NCI-H2196 treated with DMSO at 0.1 percent for 48 hours (cell line): ENCODE measurements at regions not wholly inside any gene's neighbourhood (a gene's known extent, or its start where the extent isn't known, plus 50 kb on each side); places are given as distances from the start of the nearest gene placed in this dataset.

Experiments used
- DNase-seq: peaks from one replicate; lab custom pipeline; 2025; ENCODE audit not compliant: unreplicated experiment; lab: John Stamatoyannopoulos, UW

DNA sequence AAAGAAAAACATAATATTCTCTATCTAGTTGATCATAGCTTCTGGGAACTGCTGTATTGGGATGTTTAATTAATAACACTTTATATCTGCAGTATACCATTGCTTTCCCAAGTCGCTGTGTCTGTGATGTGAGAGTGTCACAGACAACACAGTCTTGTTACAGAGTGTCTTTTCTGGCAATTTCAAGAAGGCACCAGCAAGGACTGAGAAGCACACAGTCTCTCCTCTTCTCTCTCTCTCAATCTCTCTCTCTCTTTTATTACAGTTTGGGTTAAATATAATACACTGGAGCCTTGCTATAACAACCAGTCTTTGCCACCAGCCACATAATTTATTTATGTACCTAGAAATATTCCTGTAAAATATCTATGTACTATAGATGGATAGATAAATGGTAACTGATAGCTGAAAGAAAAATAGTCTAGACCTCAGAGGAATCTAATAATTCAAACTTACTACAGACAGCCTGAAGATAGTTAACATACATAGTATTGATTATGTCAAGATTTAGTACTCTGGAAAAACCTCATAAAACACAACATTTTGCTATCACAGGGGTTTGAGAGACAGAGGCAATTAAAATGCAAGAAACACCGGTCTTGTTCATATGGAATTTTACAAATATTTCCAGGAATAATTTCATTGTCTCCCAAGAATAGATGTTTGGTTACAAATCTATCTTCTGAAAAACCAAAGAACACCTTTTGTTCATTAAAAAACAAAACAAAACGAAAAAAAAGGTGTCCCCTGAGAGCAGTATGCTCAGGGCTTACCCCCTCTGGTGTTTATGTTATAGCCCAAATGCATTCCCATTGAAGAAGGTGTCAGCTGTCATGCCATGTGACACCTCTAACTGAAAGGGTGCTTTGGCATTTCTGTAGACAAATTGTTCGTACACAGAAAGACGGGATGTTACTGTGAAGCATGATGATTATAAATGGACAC, 507.8 kb downstream of the TBC1D4 start:
- DNase-seq, result no peak

DNA sequence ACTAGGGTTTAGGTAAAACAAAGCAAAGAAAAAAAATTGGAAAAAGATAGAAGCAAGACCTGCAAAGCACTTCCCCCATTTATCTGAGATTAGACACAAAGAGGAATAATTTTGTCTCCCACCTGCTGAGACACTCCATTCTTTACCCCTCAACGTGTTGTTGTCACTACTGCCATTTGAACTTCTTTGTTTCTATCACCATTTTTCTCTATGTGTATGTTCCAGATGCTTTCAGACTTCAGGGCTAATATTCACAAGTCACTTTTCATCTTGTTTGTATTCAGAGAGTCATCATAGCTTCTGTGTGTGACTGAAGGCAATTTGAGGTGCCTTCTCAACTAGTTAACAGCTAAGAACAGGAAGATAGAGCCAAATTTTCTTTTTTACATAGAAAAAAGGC, 512.5 kb downstream of the TBC1D4 start:
- no peak for DNase-seq

DNA sequence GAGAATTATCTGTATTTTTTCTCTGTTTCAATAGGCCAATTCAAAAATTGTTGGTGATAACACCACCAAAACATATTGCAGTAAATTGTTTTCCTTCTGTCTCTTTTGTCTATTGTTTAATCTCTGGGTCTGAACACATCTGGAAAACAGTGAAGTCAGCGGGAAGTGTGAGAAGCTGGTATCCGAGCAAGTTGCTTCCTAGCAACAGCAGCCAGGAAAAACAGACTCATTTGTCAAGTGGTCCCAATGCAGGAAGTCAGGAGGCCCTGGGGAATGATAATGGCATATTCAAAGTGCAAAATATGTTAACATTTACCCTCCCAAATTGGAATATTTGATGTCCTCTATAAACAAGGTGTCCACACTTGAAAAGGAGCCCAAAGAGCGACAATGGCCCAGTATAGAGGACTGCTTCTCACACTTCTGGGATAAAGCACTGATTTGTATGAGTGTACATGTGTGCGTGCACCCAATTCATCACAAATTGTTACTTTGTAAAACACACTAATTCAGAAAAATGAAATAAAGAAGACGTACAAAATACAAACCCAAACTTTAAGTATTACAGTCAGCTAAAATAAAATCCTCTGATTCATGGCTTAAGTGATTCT, 515.0 kb downstream of the TBC1D4 start:
- no peak for DNase-seq

DNA sequence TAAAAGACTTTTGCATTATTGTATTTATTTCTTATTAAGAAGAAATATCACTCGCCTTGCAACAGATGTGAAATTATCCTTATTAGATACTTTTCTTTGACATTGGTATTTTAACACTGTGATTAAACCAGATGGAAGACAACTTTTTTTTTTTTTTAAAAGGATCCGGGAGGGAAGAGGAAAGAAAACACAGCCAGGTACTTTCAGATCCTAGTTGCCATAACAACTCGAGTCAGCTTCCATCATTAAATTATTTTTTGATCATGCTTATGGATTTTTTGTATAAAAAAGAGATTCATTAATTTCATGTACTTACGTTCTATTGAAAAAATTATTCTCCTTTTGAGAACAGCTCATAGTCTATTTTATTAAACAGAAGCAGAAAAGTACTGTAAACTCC, 515.7 kb downstream of the TBC1D4 start:
- no peak for DNase-seq

DNA sequence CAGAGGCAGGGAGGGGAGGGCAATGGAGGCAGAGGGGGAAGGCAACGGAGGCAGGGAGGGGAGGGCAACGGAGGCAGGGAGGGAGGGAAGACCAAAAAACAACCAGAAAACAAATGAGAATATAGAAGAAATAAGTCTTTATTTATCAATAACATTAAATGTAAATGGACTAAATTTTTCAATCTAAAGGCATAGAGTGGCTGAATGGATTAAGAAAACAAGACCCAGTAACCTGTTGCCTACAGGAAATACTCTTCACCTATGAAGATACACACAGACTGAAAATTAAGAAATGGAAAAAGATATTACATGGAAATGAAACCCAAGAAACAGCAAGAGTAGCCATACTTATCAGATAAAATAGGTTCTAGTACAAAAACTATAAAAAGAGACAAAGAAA, 536.3 kb downstream of the TBC1D4 start:
- no peak for DNase-seq

DNA sequence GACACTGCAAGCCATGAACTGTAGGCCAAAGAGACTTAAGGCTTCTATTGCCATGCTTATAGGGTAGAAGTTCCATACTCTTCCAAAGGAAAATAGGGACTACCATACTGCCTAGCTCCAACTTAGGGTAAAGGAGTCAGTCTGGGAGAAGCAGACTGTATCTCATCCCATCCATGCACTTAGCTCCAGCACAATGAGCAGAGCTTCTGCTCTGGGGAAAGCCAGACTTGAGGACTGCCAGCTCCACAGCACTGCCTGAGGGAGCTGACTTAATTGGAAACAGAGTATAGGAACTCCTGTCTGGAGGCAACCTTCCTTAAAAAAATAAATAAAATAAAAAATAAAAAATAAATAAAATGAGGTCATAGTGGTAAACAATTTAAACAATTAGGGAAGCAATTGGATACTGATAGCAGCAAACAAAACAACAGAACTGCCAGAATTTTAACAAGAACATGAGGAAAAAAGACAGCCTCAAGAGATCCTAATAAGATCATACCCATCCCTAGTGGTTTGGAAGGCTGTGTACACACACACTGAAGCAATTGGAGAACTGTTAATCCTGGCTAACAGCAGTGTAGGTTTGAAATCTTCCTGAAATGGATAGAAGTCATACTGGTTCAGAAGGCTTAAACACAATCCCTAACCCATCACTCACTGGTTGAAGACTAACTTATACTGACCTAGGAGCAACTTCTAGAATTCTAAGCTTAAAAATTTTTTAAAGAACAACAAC, 550.1 kb downstream of the TBC1D4 start:
- no peak for DNase-seq

DNA sequence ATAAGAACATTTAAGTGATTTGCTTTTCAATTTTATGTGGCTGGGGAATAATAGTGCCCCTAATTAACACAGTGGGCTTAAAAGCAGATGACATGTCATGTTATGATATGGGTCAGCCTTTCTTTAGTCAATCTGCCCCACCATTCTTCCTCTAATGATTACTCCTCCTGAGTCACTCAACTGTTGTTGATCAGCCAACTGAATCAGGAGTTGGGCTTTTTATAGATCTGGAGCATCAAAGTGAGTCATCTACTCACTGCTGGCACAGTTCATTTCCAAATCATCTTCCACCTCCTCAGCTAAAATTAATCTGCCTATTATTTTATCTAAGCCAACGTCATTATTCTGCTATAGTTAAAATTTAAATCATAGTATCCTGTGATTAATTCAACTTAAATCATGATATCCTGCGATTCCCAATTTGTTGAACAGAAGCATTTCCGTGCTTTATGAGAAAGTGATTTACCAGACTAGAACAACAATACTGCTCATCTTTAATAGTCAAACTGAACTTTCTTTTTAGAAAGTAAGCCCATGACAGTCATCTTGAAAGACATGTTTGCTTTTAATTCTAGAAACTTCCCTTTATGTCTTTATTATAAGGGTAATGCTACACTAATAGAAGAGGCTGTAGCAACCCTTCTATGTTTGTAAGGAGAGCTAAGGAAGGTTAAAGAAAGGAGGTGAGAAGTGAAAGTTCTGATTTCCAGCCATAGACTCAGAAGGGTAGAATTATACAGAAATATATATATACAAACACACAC, 551.4 kb downstream of the TBC1D4 start:
- DNase-seq, result no peak

DNA sequence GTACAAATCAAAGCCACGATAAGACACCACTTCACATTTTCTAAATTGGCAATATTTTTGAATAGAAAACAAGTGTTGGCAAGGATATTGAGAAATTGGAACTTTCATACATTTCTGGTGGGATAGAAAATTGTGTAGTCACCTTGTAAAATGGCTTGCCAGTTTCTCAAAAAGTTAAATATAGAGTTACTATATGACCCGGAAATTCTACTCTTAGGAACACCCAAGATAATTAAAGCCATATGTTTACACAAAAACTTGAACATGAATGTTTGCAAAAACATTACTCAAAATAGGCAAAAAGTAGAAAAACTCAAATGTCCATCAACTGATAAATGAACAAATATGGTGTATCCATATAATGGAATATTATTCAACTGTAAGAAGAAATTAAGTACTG, 552.5 kb downstream of the TBC1D4 start:
- no peak for DNase-seq

DNA sequence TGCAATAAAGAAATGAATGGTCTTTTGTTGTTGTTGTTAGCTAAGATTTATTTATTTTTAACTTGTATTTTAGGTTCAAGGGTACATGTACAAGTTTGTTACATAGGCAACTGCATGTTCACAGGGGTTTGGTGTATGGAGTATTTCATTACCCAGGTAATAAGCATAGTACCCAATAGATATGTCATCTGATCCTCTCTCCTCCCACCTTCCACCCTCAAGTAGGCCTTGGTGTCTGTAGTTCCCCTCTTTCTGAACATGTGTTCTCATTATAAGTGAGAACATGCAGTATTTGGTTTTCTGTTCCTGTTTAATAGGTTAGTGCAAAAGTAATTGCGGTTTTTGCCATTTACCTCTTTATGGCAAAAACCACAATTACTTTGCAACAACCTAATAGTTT, 554.1 kb downstream of the TBC1D4 start:
- no peak for DNase-seq

DNA sequence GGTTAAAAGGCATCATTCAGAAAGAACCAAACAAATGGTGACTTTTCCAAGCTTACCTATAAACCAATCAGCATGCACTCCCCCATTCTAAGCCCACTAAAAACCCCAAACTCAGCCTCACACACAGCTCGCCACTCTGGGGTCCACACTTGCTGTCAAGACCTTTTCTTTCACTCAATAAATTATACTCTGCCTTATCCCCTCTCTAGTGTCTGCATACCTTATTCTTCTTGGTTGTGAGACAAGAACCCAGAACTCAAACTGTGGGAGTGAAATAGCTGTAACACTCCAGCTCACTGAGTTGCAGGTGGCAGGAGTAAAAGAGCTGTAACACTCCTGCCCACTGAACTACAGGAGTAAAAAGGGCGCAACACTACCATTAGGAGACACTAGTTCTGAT, 559.0 kb downstream of the TBC1D4 start:
- DNase-seq, result no peak

DNA sequence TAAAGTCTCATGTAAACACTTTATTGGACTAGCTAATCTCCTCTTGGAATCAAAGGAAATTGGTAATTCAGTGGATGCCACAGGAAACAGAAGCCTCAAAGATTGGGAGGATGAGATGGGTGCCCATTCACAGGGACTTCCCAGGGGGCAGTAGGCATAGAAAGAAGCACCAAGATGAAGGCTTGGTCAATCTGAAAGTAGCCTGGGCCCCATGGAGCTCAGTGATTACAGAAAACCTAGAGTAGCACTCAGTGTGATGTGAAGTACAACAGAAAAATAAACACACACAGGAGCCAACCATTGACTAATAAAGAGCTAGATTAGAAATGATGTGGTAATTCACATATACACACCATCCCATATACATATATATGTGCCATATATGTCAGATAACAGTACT, 560.6 kb downstream of the TBC1D4 start:
- no peak for DNase-seq

DNA sequence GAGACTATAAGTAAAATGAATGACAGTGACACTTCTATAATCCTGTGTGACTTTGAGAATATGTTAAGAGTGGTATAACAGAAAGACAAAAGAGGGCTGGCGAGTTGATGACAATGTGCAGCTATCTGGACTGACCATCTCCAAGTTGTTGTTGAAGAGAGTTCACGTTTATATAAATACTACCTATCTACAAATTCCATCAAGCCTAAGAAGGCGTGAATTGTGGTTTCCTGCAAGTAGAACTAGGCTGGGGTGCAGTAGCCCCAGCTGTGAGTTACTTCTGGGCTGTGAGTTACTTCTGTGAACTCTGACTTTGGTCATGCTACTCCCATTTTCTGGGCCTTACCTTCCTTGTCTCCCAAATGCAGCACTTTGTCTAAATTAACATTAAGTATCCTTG, 561.0 kb downstream of the TBC1D4 start:
- no peak for DNase-seq

DNA sequence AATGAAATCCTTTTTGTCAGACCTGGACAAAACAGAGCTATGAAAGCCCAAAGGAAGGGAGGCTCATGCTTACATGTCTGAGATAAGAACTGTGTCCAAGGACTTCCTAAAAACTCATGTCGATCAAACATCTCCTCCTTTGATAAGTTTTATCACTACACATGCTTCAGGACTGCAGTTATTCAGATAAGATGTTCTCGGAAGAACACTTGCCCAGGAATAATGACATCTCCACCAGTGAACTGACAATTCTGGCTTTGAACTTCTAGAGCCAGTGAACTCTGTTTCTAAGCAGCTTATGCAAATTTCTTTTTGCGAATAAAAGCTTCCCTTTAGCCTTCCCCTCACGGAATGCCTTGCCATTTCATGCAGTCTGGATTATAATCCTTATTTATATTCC, 561.6 kb downstream of the TBC1D4 start:
- DNase-seq, result no peak

DNA sequence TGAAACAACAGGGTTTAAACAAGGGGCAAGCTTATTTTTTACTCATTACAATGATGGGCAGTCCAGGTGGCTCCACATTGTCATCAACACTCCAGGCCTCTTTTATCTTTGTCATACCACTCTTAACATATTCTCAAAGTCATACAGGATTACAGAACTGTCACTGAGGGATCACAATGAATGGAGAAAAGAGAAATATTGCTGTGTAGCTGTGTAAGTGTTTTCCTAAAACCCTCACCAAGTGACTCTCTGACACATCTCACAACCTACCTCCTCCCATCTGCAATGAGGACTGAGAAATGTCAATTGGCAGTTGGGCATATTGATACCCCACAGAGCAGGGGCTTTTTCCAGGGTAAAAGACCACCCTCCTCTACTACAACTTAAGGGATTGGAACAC, 562.1 kb downstream of the TBC1D4 start:
- DNase-seq, result no peak

DNA sequence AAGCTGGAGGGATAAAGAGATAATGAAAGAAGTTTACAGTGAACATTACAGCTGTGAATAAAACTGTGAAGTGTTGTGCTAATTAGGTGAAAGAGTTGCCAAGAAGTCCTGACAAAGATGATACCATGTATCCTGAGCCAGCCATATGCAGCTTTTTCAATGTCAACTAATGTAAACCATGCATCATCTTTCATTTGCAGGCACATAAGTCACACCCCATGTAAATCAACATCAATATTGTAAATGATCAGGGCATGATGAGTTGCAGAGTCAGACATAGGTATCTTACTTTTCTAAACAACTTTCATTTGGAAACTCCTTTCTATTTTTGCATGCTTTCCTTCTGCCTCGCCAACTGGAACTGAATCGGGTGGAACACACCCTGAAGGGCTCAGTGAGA, 569.1 kb downstream of the TBC1D4 start:
- DNase-seq, result no peak

DNA sequence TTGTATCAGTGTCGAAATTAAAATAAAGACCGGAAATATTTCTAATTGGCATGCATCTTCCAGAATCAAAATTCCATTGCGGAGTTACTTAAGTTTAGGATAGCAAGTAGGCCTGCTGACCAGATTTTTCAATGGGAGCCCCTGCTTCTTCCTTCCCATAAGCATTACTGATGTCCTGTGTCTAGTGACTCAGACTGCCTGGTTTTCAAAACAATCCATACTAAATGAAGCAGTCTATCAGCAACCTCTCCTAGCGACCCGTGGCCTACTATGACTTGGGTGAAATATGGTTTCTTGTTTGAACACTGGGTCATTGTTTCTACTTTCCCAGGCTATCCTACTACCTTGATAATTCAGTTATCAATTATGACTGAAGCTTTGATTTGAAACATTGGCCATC, 571.6 kb downstream of the TBC1D4 start:
- DNase-seq, result no peak

DNA sequence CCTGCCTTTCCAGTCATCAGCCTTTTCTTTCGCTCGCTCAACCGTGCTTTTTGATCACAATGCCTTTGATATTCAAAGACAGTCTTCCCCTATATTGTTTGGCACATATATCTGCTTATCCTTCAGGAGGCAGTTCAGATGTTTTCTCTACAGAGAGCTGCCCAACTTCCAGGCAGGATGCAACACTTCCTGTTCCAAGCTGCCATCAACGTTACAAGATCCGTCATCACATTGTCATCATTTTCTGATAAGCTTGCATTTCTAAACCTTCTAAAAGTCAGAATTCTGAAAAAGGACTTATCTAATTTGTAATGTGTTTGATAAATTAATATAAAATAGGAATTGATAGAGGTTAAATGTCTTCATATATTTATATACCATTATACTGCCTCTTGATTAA, 574.2 kb downstream of the TBC1D4 start:
- no peak for DNase-seq

DNA sequence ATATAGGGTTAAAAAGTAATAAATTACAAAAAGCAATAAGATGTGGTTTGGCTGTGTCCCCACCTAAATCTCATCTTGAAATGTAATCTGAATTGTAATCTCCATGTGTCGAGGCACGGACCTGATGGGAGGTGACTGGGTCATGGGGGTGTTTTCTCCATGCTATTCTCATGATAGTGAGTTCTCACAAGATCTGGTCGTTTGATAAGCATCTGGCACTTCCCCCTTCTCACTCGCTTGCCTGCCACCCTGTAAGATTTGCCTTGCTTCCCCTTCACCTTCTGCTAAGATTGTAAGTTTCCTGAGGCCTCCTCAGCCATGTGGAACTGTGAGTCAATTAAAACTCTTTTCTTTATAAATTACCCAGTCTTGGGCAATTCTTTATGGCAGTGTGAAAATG, 577.4 kb downstream of the TBC1D4 start:
- no peak for DNase-seq

DNA sequence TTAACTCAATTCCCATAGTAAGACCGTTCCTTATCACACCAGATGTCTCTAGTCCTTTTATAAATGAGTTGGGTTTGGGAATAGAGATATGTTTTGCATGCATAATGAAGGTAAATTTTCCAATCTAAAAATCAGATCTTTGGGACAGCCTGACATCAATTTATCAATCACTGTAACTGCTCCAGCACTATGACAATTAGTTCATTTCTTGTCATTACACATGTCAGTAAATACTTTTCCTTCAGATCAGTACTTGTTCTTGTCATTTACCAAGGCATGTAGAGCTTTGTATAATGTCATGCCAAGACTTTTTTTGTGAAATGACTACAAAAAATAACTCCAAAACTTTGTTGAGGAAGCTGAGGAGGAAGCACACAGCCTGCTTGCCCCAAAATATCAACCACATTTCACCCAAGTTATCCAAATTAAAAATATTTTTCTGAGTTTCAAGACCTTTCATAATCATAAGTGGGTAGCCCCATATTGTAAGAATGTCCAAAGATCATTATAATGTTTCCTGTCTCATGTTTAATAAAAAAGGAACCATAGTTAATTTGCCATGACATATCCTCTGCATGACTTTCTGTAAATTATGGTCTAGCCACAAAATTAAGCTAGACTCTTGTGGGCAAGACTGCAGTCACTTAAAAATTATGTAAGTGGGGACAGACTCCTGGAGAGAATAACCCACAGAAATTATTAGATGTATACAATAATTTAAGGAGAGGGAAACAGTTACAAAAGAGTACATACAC, 586.8 kb downstream of the TBC1D4 start:
- DNase-seq, result no peak

DNA sequence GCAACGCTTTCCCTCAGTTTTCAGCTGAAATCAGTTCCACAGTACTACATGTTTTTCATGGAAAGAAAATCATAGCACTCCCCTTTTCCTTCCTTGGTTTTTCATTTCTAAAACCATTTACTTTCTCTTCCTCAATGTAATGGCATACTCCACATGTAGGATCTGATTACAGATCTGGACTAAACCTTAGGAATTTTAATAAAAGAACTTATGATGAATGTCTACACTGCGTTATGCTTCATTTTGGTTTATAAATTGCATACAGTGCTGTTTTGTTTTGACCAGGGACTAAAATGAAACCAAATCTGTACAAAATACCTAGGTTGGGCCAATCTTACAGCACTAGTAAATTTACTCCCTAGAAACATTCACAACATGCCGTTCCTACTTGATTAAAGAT, 589.9 kb downstream of the TBC1D4 start:
- DNase-seq, result no peak

DNA sequence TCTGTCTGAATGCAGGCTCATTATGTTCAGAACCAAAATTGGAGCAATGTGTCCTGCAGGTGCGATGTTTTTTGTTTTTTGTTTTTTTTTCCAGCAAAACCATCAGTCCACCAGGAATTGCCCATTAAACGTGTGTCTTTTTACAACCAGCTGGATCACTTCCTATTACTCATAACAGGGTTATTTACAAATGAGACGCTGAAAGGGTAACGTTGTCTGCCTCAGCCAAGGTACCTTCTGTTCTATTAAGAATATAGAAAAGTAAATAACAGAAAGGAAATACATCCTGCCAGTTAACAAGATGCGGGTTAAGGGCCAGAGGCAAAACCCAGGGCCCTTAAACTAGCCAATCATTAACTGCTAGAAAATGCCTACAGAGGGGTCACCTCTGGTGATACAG, 590.4 kb downstream of the TBC1D4 start:
- no peak for DNase-seq
